Lower leg skin (tissue), 3 donors: ENCODE measurements at regions not wholly inside any gene's neighbourhood (a gene's known extent, or its start where the extent isn't known, plus 50 kb on each side); places are given as distances from the start of the nearest gene placed in this dataset.

Source experiments
- CTCF ChIP-seq, 3 donors: fragments of 450-650 bp; IDR thresholded peaks; one replicate each; pipeline ENCODE4 v1.5.1; 2016; ENCODE audit warnings: antibody characterized with exemption in 3 of 3, mild to moderate bottlenecking in 3 of 3, moderate library complexity in 2 of 3
- POLR2A ChIP-seq, 2 donors: fragments of 450-650 bp; IDR thresholded peaks; one replicate each; pipeline ENCODE4 v1.6.1; 2016 to 2017; ENCODE audit warnings: antibody characterized with exemption in 2 of 2, mild to moderate bottlenecking in 1 of 2, moderate library complexity in 1 of 2

DNA sequence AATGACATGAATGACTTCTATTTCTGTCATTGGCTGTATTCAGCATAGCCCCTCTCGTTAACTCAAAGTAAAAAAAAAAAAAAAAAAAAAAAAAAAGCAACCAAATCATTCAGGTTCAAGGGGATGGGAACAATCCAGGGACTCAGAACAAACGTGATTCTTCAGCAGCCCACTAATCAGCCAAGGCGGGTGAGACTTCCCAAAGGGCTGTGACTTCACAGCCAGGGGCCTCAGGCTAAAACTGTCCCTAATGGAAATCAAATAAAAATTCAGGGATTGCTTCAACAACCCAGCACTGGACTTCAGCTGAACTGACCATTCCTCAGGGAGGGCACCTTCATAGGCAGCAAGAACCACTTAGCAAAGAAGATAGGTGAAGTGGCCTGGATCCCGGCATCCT lies 86.2 kb upstream of the FAM169A start:
- no peak for TF ChIP-seq CTCF (IDR thresholded peaks at IDR 0.05)
- TF ChIP-seq POLR2A (IDR thresholded peaks at IDR 0.05): no peak
